Ishikawa (cell line): ENCODE measurements at regions not wholly inside any gene's neighbourhood (a gene's known extent, or its start where the extent isn't known, plus 50 kb on each side); places are given as distances from the start of the nearest gene placed in this dataset.

Source experiments
- CEBPB ChIP-seq: IDR thresholded peaks from 2 replicates; pipeline ENCODE4 v1.6.1; 2012
- CREB1 ChIP-seq: IDR thresholded peaks from 2 replicates; pipeline ENCODE4 v1.6.1; 2012; ENCODE audit warnings: low read depth
- EGR1 ChIP-seq: IDR thresholded peaks from 2 replicates; pipeline ENCODE4 v1.6.1; 2012
- EP300 ChIP-seq: IDR thresholded peaks from 2 replicates; pipeline ENCODE4 v1.6.1; 2012; ENCODE audit warnings: borderline replicate concordance
- FOXM1 ChIP-seq: IDR thresholded peaks from 2 replicates; pipeline ENCODE4 v1.6.1; 2012; ENCODE audit warnings: low read depth, borderline replicate concordance
- MAX ChIP-seq: IDR thresholded peaks from 2 replicates; pipeline ENCODE4 v1.6.1; 2012
- NFIC ChIP-seq: IDR thresholded peaks from 2 replicates; pipeline ENCODE4 v1.6.1; 2012
- RAD21 ChIP-seq: IDR thresholded peaks from 2 replicates; pipeline ENCODE4 v1.6.1; 2012; ENCODE audit warnings: low read depth
- REST ChIP-seq: IDR thresholded peaks from 2 replicates; pipeline ENCODE4 v1.6.1; 2012; ENCODE audit warnings: low read depth, mild to moderate bottlenecking
- TAF1 ChIP-seq: IDR thresholded peaks from 2 replicates; pipeline ENCODE4 v1.6.1; 2012; ENCODE audit warnings: low read depth, mild to moderate bottlenecking
- TEAD4 ChIP-seq: IDR thresholded peaks from 2 replicates; pipeline ENCODE4 v1.6.1; 2012
- USF1 ChIP-seq: IDR thresholded peaks from 2 replicates; pipeline ENCODE4 v1.6.1; 2012
- YY1 ChIP-seq: IDR thresholded peaks from 2 replicates; pipeline ENCODE4 v1.6.1; 2012; ENCODE audit warnings: low read depth
- ZBTB7A ChIP-seq: IDR thresholded peaks from 2 replicates; pipeline ENCODE4 v1.6.1; 2012; ENCODE audit warnings: low read depth

- TF ChIP-seq RAD21: no peak
- TF ChIP-seq MAX: no peak
- TF ChIP-seq CEBPB: no peak
- TF ChIP-seq REST: no peak
- no peak for TF ChIP-seq EGR1
- TF ChIP-seq ZBTB7A: no peak
- no peak for TF ChIP-seq EP300
- no peak for TF ChIP-seq NFIC
- no peak for TF ChIP-seq YY1
- TF ChIP-seq FOXM1: no peak
- TF ChIP-seq TAF1: no peak
- no peak for TF ChIP-seq CREB1
- TF ChIP-seq USF1: no peak
- TF ChIP-seq TEAD4: no peak
These were observed 349.3 kb upstream of the RGMA start for GRCh38 chr15:93438310-93438709.
